Keratinocyte (primary cell): ENCODE measurements at regions not wholly inside any gene's neighbourhood (a gene's known extent, or its start where the extent isn't known, plus 50 kb on each side); places are given as distances from the start of the nearest gene placed in this dataset.
"Not testable (repeated sequence)": the region's sequence is repeated elsewhere in the genome, so short reads cannot be mapped to it uniquely, and the experiment has no call there.

Experiments used
- DNase-seq: peaks from one replicate; pipeline ENCODE4 v3.0.0-alpha.2; 2011; ENCODE audit warnings: low read depth, missing footprints, low spot score
- FAIRE-seq: peaks from 2 replicates; lab custom pipeline; 2011; peaks lifted over from hg19 to GRCh38; lab: Jason Lieb, UNC
- H2AFZ ChIP-seq: 2 replicates; pipeline ENCODE4 v1.6.0; 2012; ENCODE audit warnings: low read length, control low read depth, inconsistent platforms; ENCODE audit not compliant: control insufficient read depth
- H3K27ac ChIP-seq: 2 replicates; pipeline ENCODE4 v1.5.1; 2011; ENCODE audit warnings: low read length; ENCODE audit not compliant: control insufficient read depth, insufficient read depth
- H3K27me3 ChIP-seq: 3 replicates; pipeline ENCODE4 v1.6.0; 2011; ENCODE audit warnings: low read length; ENCODE audit not compliant: control insufficient read depth, insufficient read depth; ENCODE audit errors: extremely low read depth
- H3K36me3 ChIP-seq, 2 experiments: 2 replicates in 1 of 2; 3 replicates in 1 of 2; pipeline ENCODE4 v1.5.1; 2011; ENCODE audit warnings: low read length in 2 of 2, mild to moderate bottlenecking in 1 of 2; ENCODE audit not compliant: control insufficient read depth in 2 of 2, insufficient read depth in 2 of 2; ENCODE audit errors: extremely low read depth in 1 of 2
- H3K4me1 ChIP-seq: 3 replicates; pipeline ENCODE4 v1.5.1; 2011; ENCODE audit warnings: low read length; ENCODE audit not compliant: control insufficient read depth, insufficient read depth; ENCODE audit errors: extremely low read depth
- H3K4me2 ChIP-seq: 3 replicates; pipeline ENCODE4 v1.6.0; 2011; ENCODE audit warnings: low read depth, low read length; ENCODE audit not compliant: control insufficient read depth, insufficient read depth; ENCODE audit errors: extremely low read depth
- H3K4me3 ChIP-seq, 3 experiments: fragments of 200-600 bp in 1 of 3; sonication (generic) in 1 of 3; 2 replicates in 2 of 3; 3 replicates in 1 of 3; pipeline ENCODE4 v1.5.1; 2011 to 2016; ENCODE audit warnings: low read length in 3 of 3, mild to moderate bottlenecking in 3 of 3, control low read depth in 2 of 3, inconsistent platforms in 1 of 3, low read depth in 1 of 3, mixed read lengths in 1 of 3, mixed run types in 1 of 3, moderate library complexity in 1 of 3; ENCODE audit not compliant: control insufficient read depth in 2 of 3, insufficient read depth in 2 of 3; ENCODE audit errors: extremely low read depth in 1 of 3
- H3K79me2 ChIP-seq: 2 replicates; pipeline ENCODE4 v1.6.0; 2012; ENCODE audit warnings: low read length; ENCODE audit not compliant: control insufficient read depth, insufficient read depth
- H3K9ac ChIP-seq: 3 replicates; pipeline ENCODE4 v1.6.0; 2011; ENCODE audit warnings: low read length; ENCODE audit not compliant: control insufficient read depth, insufficient read depth; ENCODE audit errors: extremely low read depth
- H3K9me1 ChIP-seq: 3 replicates; pipeline ENCODE4 v1.6.0; 2011; ENCODE audit warnings: low read length; ENCODE audit not compliant: control insufficient read depth, insufficient read depth; ENCODE audit errors: extremely low read depth
- H3K9me3 ChIP-seq: 2 replicates; pipeline ENCODE4 v1.5.1; 2012; ENCODE audit warnings: low read depth, low read length; ENCODE audit not compliant: control insufficient read depth
- H4K20me1 ChIP-seq: 3 replicates; pipeline ENCODE4 v1.6.0; 2011; ENCODE audit warnings: low read length; ENCODE audit not compliant: control insufficient read depth, insufficient read depth; ENCODE audit errors: extremely low read depth
- CTCF ChIP-seq, 3 experiments: IDR thresholded peaks in 1 of 3; conservative IDR thresholded peaks in 1 of 3; optimal IDR thresholded peaks in 1 of 3; 2 replicates in 2 of 3; 3 replicates in 1 of 3; pipeline versions ENCODE3 to v1.5.1; 2011; ENCODE audit warnings: low read length in 3 of 3, mild to moderate bottlenecking in 3 of 3, moderate library complexity in 2 of 3, control low read depth in 1 of 3, inconsistent platforms in 1 of 3; ENCODE audit not compliant: insufficient read depth in 2 of 3; ENCODE audit errors: extremely low read depth in 1 of 3
- EZH2 ChIP-seq: IDR thresholded peaks from one replicate; pipeline ENCODE4 v1.6.1; 2012; ENCODE audit warnings: inconsistent platforms, mild to moderate bottlenecking, low read length, moderate library complexity
- dilution Hi-C: fragments of 300-500 bp; cut with MboI; formaldehyde crosslinking; loops from one replicate; pipeline ENCODE4 v1.7.0; 2020; ENCODE audit warnings: low sequenced_read_pairs; ENCODE audit not compliant: extremely low pct_ligation_motif_present

GRCh38 chr1:112825075-112825474 lies 109.9 kb upstream of the PPM1J start:
- H3K27me3 ChIP-seq, H3K27ac ChIP-seq, H3K9ac ChIP-seq, DNase-seq, H3K4me3 ChIP-seq, H3K9me3 ChIP-seq, H4K20me1 ChIP-seq, H3K4me2 ChIP-seq, H3K9me1 ChIP-seq, H2AFZ ChIP-seq, H3K36me3 ChIP-seq, H3K4me1 ChIP-seq, dilution Hi-C loops, H3K79me2 ChIP-seq, FAIRE-seq: not testable (repeated sequence)

- H2AFZ ChIP-seq, dilution Hi-C loops, H3K4me3 ChIP-seq, FAIRE-seq, H3K27me3 ChIP-seq, H3K9me3 ChIP-seq, H3K79me2 ChIP-seq, DNase-seq, H4K20me1 ChIP-seq, H3K9ac ChIP-seq, H3K36me3 ChIP-seq, H3K27ac ChIP-seq, H3K4me1 ChIP-seq, H3K9me1 ChIP-seq, H3K4me2 ChIP-seq: not testable (repeated sequence)
Observed at GRCh38 chr1:112821307-112822063, 106.4 kb upstream of the PPM1J start.

- Histone ChIP-seq H3K9me3 (no peaks in the 10 kb centered on the region), H3K36me3 (no peaks in the 10 kb centered on the region), H3K4me3 (no peak overlapping the region), H3K4me2 (no peak overlapping the region), H3K9me1 (no peaks in the 10 kb centered on the region), H2AFZ (no peak overlapping the region), H4K20me1 (no peaks in the 10 kb centered on the region), H3K79me2 (no peaks in the 10 kb centered on the region), H3K27me3 (no peaks in the 10 kb centered on the region), H3K27ac (no peak overlapping the region), H3K4me1 (peaks cover 3% of the 10 kb centered on the region), H3K9ac (no peak overlapping the region)
- dilution Hi-C loops: no loop called here
- no peak for DNase-seq
- TF ChIP-seq EZH2: no peak
- TF ChIP-seq CTCF (optimal IDR thresholded peaks at IDR 0.05 in 1 of 3, IDR thresholded peaks at IDR 0.05 in 1 of 3, conservative IDR thresholded peaks at IDR 0.05 in 1 of 3; ENCODE audit: extremely low read depth in 1 of 3, insufficient read depth in 2 of 3, low read length in 3 of 3): no peak
- FAIRE-seq: no peak
Observed at GRCh38 chr1:112818990-112819689, 104.0 kb upstream of the PPM1J start.
